Astrocyte of the spinal cord (primary cell): ENCODE measurements at regions not wholly inside any gene's neighbourhood (a gene's known extent, or its start where the extent isn't known, plus 50 kb on each side); places are given as distances from the start of the nearest gene placed in this dataset.
A peak's percentile ranks its signal among the peaks of the same experiment; 100 is the strongest.
"Not testable (repeated sequence)": the region's sequence is repeated elsewhere in the genome, so short reads cannot be mapped to it uniquely, and the experiment has no call there.

ENCODE experiments used
- DNase-seq: peaks from one replicate; pipeline ENCODE4 v3.0.0; 2011; ENCODE audit warnings: low read depth, low spot score
- H3K4me3 ChIP-seq: 2 replicates; pipeline ENCODE4 v1.5.1; 2011; ENCODE audit warnings: low read depth, mild to moderate bottlenecking, low read length, moderate library complexity
- CTCF ChIP-seq: IDR thresholded peaks from 2 replicates; pipeline ENCODE4 v1.5.1; 2012; ENCODE audit warnings: low read depth, mild to moderate bottlenecking, low read length, inconsistent platforms
- in situ Hi-C: cut with HindIII; loops from 2 replicates; pipeline ENCODE4 v1.10.0; 2017; ENCODE audit warnings: low sequenced_read_pairs

- DNase-seq: no peak
- in situ Hi-C loops: no loop called here
- no peak overlapping the region for H3K4me3 ChIP-seq
- TF ChIP-seq CTCF: no peak
Measured at GRCh38 chr10:81570878-81571794, 303.9 kb upstream of the NRG3 start.

- in situ Hi-C loops: no loop called here
- no peak for DNase-seq
- H3K4me3 ChIP-seq: no peak overlapping the region
- TF ChIP-seq CTCF: no peak
Measured at GRCh38 chr10:81575036-81575435, 300.0 kb upstream of the NRG3 start.

GRCh38 chr10:81576336-81576735, 298.7 kb upstream of the NRG3 start:
- H3K4me3 ChIP-seq: no peak overlapping the region
- in situ Hi-C loops: no loop called here
- TF ChIP-seq CTCF: no peak
- DNase-seq: no peak

- TF ChIP-seq CTCF: no peak
- in situ Hi-C loops: no loop called here
- no peak overlapping the region for H3K4me3 ChIP-seq
- no peak for DNase-seq
Measured at GRCh38 chr10:81594991-81595390, 280.0 kb upstream of the NRG3 start.

GRCh38 chr10:81600185-81600584, 274.8 kb upstream of the NRG3 start:
- TF ChIP-seq CTCF: no peak
- peak; percentile 64 for DNase-seq
- H3K4me3 ChIP-seq: no peak overlapping the region
- in situ Hi-C loops: no loop called here

- in situ Hi-C loops: no loop called here
- no peak for TF ChIP-seq CTCF
- DNase-seq: no peak
- H3K4me3 ChIP-seq: no peak overlapping the region
Measured at GRCh38 chr10:81603106-81603620, 271.8 kb upstream of the NRG3 start.

GRCh38 chr10:81644485-81644884, 230.5 kb upstream of the NRG3 start:
- H3K4me3 ChIP-seq, DNase-seq, in situ Hi-C loops: not testable (repeated sequence)
